HepG2 (cell line): ENCODE measurements at regions not wholly inside any gene's neighbourhood (a gene's known extent, or its start where the extent isn't known, plus 50 kb on each side); places are given as distances from the start of the nearest gene placed in this dataset.
"Not testable (repeated sequence)": the region's sequence is repeated elsewhere in the genome, so short reads cannot be mapped to it uniquely, and the experiment has no call there.

Experiments used
- ATAC-seq: fragments of 200-7000 bp; cut with Tn5 transposase; 3 replicates; pipeline ENCODE4 v1.9.1; 2020; ENCODE audit warnings: mild to moderate bottlenecking, moderate library complexity
- BruUV-seq: library from RNA; stranded (reverse); fragments of 400-500 nt; replicated peaks from 2 replicates; lab custom pipeline; 2021; lab: Mats Ljungman, UMichigan
- CTCF ChIA-PET: fragments of 300-600 bp; formaldehyde crosslinking; extraction: SDS; loops from one replicate; lab custom pipeline; 2021; ENCODE audit warnings: low total read pairs, inconsistent platforms, low intra/inter-chr PET ratio; lab: Yijun Ruan, JAX
- POLR2A ChIA-PET: fragments of 350-600 bp; sonication (Branson Sonifier 250); formaldehyde crosslinking; loops from one replicate; lab custom pipeline; 2020; ENCODE audit warnings: antibody characterized with exemption, inconsistent platforms; lab: Yijun Ruan, JAX
- DNase-seq: peaks from one replicate; pipeline ENCODE4 v3.0.0-alpha.2; 2015; ENCODE audit warnings: low spot score
- FAIRE-seq: peaks from 3 replicates; lab custom pipeline; 2011; peaks lifted over from hg19 to GRCh38; lab: Jason Lieb, UNC
- H2AFZ ChIP-seq: one replicate; pipeline ENCODE4 v1.6.1; 2011; ENCODE audit warnings: low read length, inconsistent platforms
- H3K27ac ChIP-seq: fragments of 300-600 bp; 3 replicates; pipeline ENCODE4 v1.8.0; 2011; ENCODE audit warnings: mixed run types, mild to moderate bottlenecking, mixed read lengths, low read length, inconsistent platforms; ENCODE audit not compliant: insufficient read depth; ENCODE audit errors: extremely low read length
- H3K27me3 ChIP-seq, 2 experiments: fragments of 200-600 bp in 1 of 2; 2 replicates in 1 of 2; 3 replicates in 1 of 2; pipeline versions ENCODE4 v1.6.0 to v1.8.0; 2011; ENCODE audit warnings: low read length in 2 of 2, mild to moderate bottlenecking in 2 of 2, moderate library complexity in 2 of 2, inconsistent platforms in 1 of 2; ENCODE audit not compliant: insufficient read depth in 2 of 2, control insufficient read depth in 1 of 2
- H3K36me3 ChIP-seq, 2 experiments: fragments of 200-600 bp in 1 of 2; replicated peaks in 1 of 2; 2 replicates in 1 of 2; 3 replicates in 1 of 2; pipeline versions ENCODE4 v1.5.1 to v1.8.0; 2011; ENCODE audit warnings: low read length in 2 of 2, inconsistent platforms in 1 of 2; ENCODE audit not compliant: insufficient read depth in 2 of 2, control insufficient read depth in 1 of 2
- H3K4me1 ChIP-seq: 2 replicates; pipeline ENCODE4 v1.5.1; 2012; ENCODE audit warnings: low read length, inconsistent platforms; ENCODE audit not compliant: insufficient read depth
- H3K4me2 ChIP-seq: 2 replicates; pipeline ENCODE4 v1.6.0; 2011; ENCODE audit warnings: low read depth, low read length, inconsistent platforms
- H3K4me3 ChIP-seq, 3 experiments: fragments of 200-600 bp in 1 of 3; sonication (generic), shearing (Covaris generic) in 1 of 3; replicated peaks in 1 of 3; 2 replicates each; pipeline ENCODE4 v1.5.1; 2011 to 2016; ENCODE audit warnings: low read length in 3 of 3, inconsistent platforms in 2 of 3, low read depth in 2 of 3, mild to moderate bottlenecking in 2 of 3, control low read depth in 1 of 3, mixed read lengths in 1 of 3; ENCODE audit not compliant: insufficient read depth in 1 of 3
- H3K79me2 ChIP-seq: one replicate; pipeline ENCODE4 v1.6.1; 2011; ENCODE audit warnings: low read length, inconsistent platforms; ENCODE audit not compliant: insufficient read depth
- H3K9ac ChIP-seq: 2 replicates; pipeline ENCODE4 v1.6.0; 2011; ENCODE audit warnings: mild to moderate bottlenecking, low read depth, low read length, inconsistent platforms; ENCODE audit not compliant: insufficient read depth
- H3K9me3 ChIP-seq: 2 replicates; pipeline ENCODE4 v1.5.1; 2012; ENCODE audit warnings: mild to moderate bottlenecking, low read length
- H4K20me1 ChIP-seq: 2 replicates; pipeline ENCODE4 v1.6.0; 2011; ENCODE audit warnings: inconsistent platforms, mild to moderate bottlenecking, low read length, moderate library complexity; ENCODE audit not compliant: insufficient read depth
- WGBS: methylation state at CpG from one replicate; pipeline ENCODE4 v1.1.6; 2017; ENCODE audit warnings: low lambda C conversion rate; 5-methylcytosine and 5-hydroxymethylcytosine counted together
- in situ Hi-C: cut with HindIII; loops from 2 replicates; pipeline ENCODE4 v1.10.0; 2017; ENCODE audit warnings: low pct_unique_long_range_greater_than_20kb; ENCODE audit not compliant: extremely low pct_ligation_motif_present
- intact Hi-C: fragments of 100-400 bp; cut with micrococcal nuclease; formaldehyde crosslinking; loops from one replicate; pipeline ENCODE4 v1.10.0; 2022; ENCODE audit not compliant: unreplicated experiment

DNA sequence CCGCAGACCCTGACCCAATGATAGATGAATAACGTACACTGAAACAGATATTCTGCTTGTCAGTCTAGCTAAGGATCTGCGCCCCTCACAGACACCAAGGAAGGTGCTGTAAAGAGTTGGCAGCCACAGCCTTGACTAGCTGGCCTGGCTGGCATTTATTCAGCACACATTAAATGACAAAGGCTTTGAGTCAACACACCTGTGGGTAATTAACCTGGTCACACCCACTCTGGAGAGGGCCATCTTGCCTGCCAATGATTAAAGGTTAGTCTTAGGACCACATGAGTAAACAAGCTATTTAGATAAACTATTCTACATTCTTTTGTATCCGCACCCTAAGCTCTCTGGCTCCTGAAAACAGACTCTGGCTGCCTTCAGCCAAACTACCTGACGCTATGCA is 982.2 kb upstream of the ADAMTS5 start:
- in situ Hi-C loops, H4K20me1 ChIP-seq, POLR2A ChIA-PET, H3K9ac ChIP-seq, H3K27me3 ChIP-seq, H3K4me1 ChIP-seq, CTCF ChIA-PET, H3K4me2 ChIP-seq, H3K27ac ChIP-seq, ATAC-seq, H3K36me3 ChIP-seq, FAIRE-seq, BruUV-seq, DNase-seq, H3K79me2 ChIP-seq, H2AFZ ChIP-seq, intact Hi-C loops, H3K4me3 ChIP-seq: not testable (repeated sequence)
- WGBS: 33% methylated on average over 5 of the region's 5 CpGs
- H3K9me3 ChIP-seq: peaks cover 45% of the 10 kb centered on the region

DNA sequence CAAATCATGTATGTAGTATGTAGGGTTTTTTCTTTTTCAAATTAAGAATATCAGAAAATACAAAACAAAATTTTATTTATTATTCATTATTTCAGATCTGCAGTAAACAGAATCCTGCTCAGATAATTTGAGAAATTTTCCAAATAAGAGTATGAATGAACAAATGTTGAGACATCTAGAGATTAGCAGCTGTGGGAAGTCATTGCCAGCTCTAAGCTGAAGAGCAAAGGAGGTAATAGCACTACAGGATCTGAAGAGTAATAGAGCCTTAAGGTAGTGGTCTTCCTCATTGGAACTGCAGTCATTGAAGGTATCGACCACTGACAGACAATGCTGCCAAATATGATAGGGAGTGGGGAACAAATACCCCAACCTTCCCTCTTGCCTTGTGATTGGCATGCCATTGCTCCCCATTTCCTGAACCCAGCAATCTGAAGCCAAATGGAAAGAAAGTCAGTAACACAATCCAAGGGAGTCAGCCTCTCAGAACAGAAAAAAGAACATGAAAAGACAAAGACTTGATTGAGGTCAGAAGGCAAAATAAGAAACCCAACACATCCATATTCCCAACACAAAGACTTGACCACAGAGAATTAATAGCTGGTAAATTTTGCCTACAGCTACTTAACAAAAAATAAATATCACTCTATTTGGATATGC is 963.4 kb upstream of the ADAMTS5 start:
- intact Hi-C loops, H2AFZ ChIP-seq, DNase-seq, H3K9ac ChIP-seq, H4K20me1 ChIP-seq, BruUV-seq, H3K27me3 ChIP-seq, POLR2A ChIA-PET, H3K4me3 ChIP-seq, H3K79me2 ChIP-seq, H3K4me1 ChIP-seq, in situ Hi-C loops, CTCF ChIA-PET, ATAC-seq, H3K36me3 ChIP-seq, H3K27ac ChIP-seq, H3K4me2 ChIP-seq, FAIRE-seq: not testable (repeated sequence)
- H3K9me3 ChIP-seq: peaks cover 48% of the 10 kb centered on the region
- WGBS: 0% methylated on average over 1 of the region's 1 CpG

DNA sequence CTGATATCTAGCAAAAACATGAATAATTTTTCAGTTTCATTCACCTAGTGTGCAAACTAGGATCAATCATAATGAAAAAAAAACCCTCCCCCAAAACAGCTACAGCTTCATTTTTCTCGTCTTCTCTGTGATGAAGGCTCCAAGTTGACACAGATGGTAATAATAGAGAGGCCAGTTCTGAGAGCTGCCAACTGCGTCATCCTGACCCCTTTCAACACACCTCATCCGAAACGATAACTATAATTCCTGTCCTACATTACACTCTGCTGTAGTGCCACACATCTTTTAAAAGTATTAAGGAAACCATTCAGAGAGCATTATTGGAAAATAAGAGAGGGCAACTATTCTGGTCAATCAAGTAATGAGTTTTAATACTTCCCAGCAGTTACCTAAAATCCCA is 962.3 kb upstream of the ADAMTS5 start:
- H3K4me1 ChIP-seq, H3K9ac ChIP-seq, DNase-seq, CTCF ChIA-PET, H3K79me2 ChIP-seq, ATAC-seq, FAIRE-seq, H3K36me3 ChIP-seq, POLR2A ChIA-PET, intact Hi-C loops, H3K27me3 ChIP-seq, in situ Hi-C loops, BruUV-seq, H4K20me1 ChIP-seq, H3K4me2 ChIP-seq, H2AFZ ChIP-seq, H3K27ac ChIP-seq, H3K4me3 ChIP-seq: not testable (repeated sequence)
- peaks cover 43% of the 10 kb centered on the region for H3K9me3 ChIP-seq
- WGBS: 2% methylated on average over 4 of the region's 4 CpGs

GRCh38 chr21:27928534-27929115 is 961.7 kb upstream of the ADAMTS5 start:
- intact Hi-C loops, H3K4me2 ChIP-seq, in situ Hi-C loops, POLR2A ChIA-PET, H3K36me3 ChIP-seq, H2AFZ ChIP-seq, H3K79me2 ChIP-seq, H4K20me1 ChIP-seq, H3K9ac ChIP-seq, CTCF ChIA-PET, ATAC-seq, H3K27me3 ChIP-seq, DNase-seq, H3K27ac ChIP-seq, H3K4me1 ChIP-seq, FAIRE-seq, H3K4me3 ChIP-seq, BruUV-seq: not testable (repeated sequence)
- WGBS: 7% methylated on average over 3 of the region's 3 CpGs
- peaks cover 42% of the 10 kb centered on the region for H3K9me3 ChIP-seq
